ENCODE measurements at regions not wholly inside any gene's neighbourhood (a gene's known extent, or its start where the extent isn't known, plus 50 kb on each side); places are given as distances from the start of the nearest gene placed in this dataset.

DNA sequence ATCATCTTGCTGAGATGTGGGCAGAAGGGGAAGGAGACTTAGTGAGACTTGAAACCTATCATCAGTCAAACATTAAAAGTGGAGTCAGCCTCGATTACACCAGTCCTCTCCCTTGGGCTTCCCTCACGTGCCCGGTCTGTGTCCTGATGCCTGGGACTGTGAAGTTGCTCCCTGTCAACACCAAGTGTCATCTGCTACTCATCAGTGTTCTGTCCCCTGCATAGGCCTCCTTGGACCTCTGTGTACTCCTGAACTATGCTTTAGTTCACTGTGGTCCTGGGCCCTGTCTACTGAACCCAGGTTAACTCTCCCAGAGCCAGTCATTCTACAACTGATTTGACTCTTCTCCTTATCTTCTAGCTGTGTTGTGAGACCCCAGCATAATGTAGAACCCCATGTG, 506.3 kb downstream of the TYW1 start:
- Histone ChIP-seq H3K27me3 (no peaks in the 10 kb centered on the region), H3K36me3 (no peaks in the 10 kb centered on the region), H3K27ac (no peak overlapping the region), H3K4me3 (no peak overlapping the region), H3K4me1 (no peaks in the 10 kb centered on the region), H3K9me3 (peaks cover 0 to 13% (median 9%) of the 10 kb centered on the region in 4 donors)
- WGBS, 5 donors, result 49 to 80% (median 55%) methylated on average over 1 to 3 of the region's 3 CpGs
- intact Hi-C loops (cut with DNase I; ENCODE audit: low total_unique reads), result no loop called here
- no peak for TF ChIP-seq POLR2AphosphoS5 (IDR thresholded peaks at IDR 0.05)
- TF ChIP-seq POLR2A (IDR thresholded peaks at IDR 0.05), result no peak
- TF ChIP-seq CTCF (IDR thresholded peaks at IDR 0.05), result no peak
- no peak for TF ChIP-seq EP300 (IDR thresholded peaks at IDR 0.05)
- no peak for DNase-seq

DNA sequence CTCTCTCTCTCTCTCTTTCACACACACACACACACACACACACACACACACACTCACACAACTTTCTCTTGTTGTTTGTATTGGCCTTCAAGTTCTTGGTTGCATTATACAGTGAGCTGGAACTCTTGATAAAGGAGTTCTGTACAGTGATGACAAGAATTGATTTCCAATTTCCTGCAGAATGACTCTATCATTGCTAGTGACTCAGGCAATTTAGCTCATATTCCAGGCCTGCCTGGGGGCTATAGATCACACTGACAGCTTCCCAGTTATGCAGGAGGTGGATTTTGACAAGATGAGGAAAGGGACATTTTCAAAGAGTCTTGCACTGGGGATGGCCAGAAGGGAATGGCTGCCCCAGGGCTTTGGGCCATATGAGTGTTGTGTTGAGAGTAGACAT, 508.8 kb downstream of the TYW1 start:
- peaks cover 0 to 11% (median 8%) of the 10 kb centered on the region in 4 donors for H3K9me3 ChIP-seq
- no peak overlapping the region for H3K4me3 ChIP-seq
- no peak for DNase-seq
- H3K36me3 ChIP-seq, result no peaks in the 10 kb centered on the region
- H3K27me3 ChIP-seq, result no peaks in the 10 kb centered on the region
- no peaks in the 10 kb centered on the region for H3K4me1 ChIP-seq
- H3K27ac ChIP-seq, result no peak overlapping the region
- intact Hi-C loops (cut with DNase I; ENCODE audit: low total_unique reads), result no loop called here
- TF ChIP-seq POLR2A (IDR thresholded peaks at IDR 0.05) (no peak), EP300 (IDR thresholded peaks at IDR 0.05) (no peak), CTCF (IDR thresholded peaks at IDR 0.05) (no peak), POLR2AphosphoS5 (IDR thresholded peaks at IDR 0.05) (no peak)

- no peaks in the 10 kb centered on the region for H3K36me3 ChIP-seq
- intact Hi-C loops (cut with DNase I; ENCODE audit: low total_unique reads), result no loop called here
Measured at GRCh38 chr7:67512481-67512880, 515.8 kb downstream of the TYW1 start.

GRCh38 chr7:67518580-67518979, 521.9 kb downstream of the TYW1 start:
- TF ChIP-seq POLR2AphosphoS5 (IDR thresholded peaks at IDR 0.05), result peak in 1 of 3 donors; percentile 20
- TF ChIP-seq EP300 (IDR thresholded peaks at IDR 0.05), result no peak
- no peak for TF ChIP-seq POLR2A (IDR thresholded peaks at IDR 0.05)
- TF ChIP-seq CTCF (IDR thresholded peaks at IDR 0.05), result no peak
- Histone ChIP-seq H3K36me3 (no peaks in the 10 kb centered on the region), H3K27me3 (no peaks in the 10 kb centered on the region), H3K4me1 (no peaks in the 10 kb centered on the region), H3K9me3 (peaks cover 0 to 3% (median 0%) of the 10 kb centered on the region in 4 donors), H3K27ac (no peak overlapping the region), H3K4me3 (no peak overlapping the region)
- WGBS, 5 donors, result 26 to 41% (median 38%) methylated on average over 3 to 4 of the region's 4 CpGs
- DNase-seq, result peak in 1 of 2 donors; percentile 50
- intact Hi-C loops (cut with DNase I; ENCODE audit: low total_unique reads), result no loop called here

More at GRCh38 chr7:67512481-67512880, 515.8 kb downstream of the TYW1 start:
- no peak for DNase-seq
- no peaks in the 10 kb centered on the region for H3K27me3 ChIP-seq
- WGBS, 5 donors, result 24 to 46% (median 41%) methylated on average over 7 of the region's 7 CpGs
- peaks cover 0 to 11% (median 2%) of the 10 kb centered on the region in 4 donors for H3K9me3 ChIP-seq
- no peak overlapping the region for H3K4me3 ChIP-seq
- no peak overlapping the region for H3K27ac ChIP-seq
- H3K4me1 ChIP-seq, result no peaks in the 10 kb centered on the region
- TF ChIP-seq POLR2AphosphoS5 (IDR thresholded peaks at IDR 0.05) (no peak), CTCF (IDR thresholded peaks at IDR 0.05) (no peak), EP300 (IDR thresholded peaks at IDR 0.05) (no peak), POLR2A (IDR thresholded peaks at IDR 0.05) (no peak)
